HEK293 (cell line): ENCODE measurements at regions not wholly inside any gene's neighbourhood (a gene's known extent, or its start where the extent isn't known, plus 50 kb on each side); places are given as distances from the start of the nearest gene placed in this dataset.

ENCODE experiments used
- BCL11A ChIP-seq: fragments of 450-650 bp; formaldehyde crosslinking; IDR thresholded peaks from 2 replicates; pipeline ENCODE4 v1.5.1; 2016; ENCODE audit warnings: low read depth, missing biosample characterization, missing genetic modification characterization
- MYNN ChIP-seq: fragments of 450-650 bp; formaldehyde crosslinking; IDR thresholded peaks from 2 replicates; pipeline ENCODE4 v1.5.1; 2016; ENCODE audit warnings: missing biosample characterization, missing genetic modification characterization, borderline replicate concordance
- REST ChIP-seq: fragments of 450-650 bp; formaldehyde crosslinking; IDR thresholded peaks from 2 replicates; pipeline ENCODE4 v1.5.1; 2016; ENCODE audit warnings: missing biosample characterization, missing genetic modification characterization
- YY1 ChIP-seq: fragments of 450-650 bp; formaldehyde crosslinking; IDR thresholded peaks from 2 replicates; pipeline ENCODE4 v1.5.1; 2018; ENCODE audit warnings: missing biosample characterization, missing genetic modification characterization
- ZNF10 ChIP-seq: fragments of 450-650 bp; formaldehyde crosslinking; IDR thresholded peaks from 2 replicates; pipeline ENCODE4 v1.5.1; 2017; ENCODE audit warnings: missing biosample characterization, missing genetic modification characterization
- ZNF211 ChIP-seq: fragments of 450-650 bp; formaldehyde crosslinking; IDR thresholded peaks from 2 replicates; pipeline ENCODE4 v1.5.1; 2016; ENCODE audit warnings: low read depth, missing biosample characterization, missing genetic modification characterization
- ZNF513 ChIP-seq: fragments of 450-650 bp; IDR thresholded peaks from 2 replicates; pipeline ENCODE4 v1.5.1; 2018; ENCODE audit warnings: missing biosample characterization, missing genetic modification characterization
- ZNF555 ChIP-seq: fragments of 450-650 bp; formaldehyde crosslinking; conservative IDR thresholded peaks from 2 replicates; pipeline ENCODE4 v1.5.1; 2017; ENCODE audit warnings: missing biosample characterization, mild to moderate bottlenecking, missing genetic modification characterization, inconsistent platforms
- ZNF639 ChIP-seq: fragments of 450-650 bp; formaldehyde crosslinking; IDR thresholded peaks from 2 replicates; pipeline ENCODE4 v1.5.1; 2016; ENCODE audit warnings: missing biosample characterization, missing genetic modification characterization

- TF ChIP-seq ZNF639, result no peak
- no peak for TF ChIP-seq ZNF10 (tag by site-specific recombination)
- TF ChIP-seq REST (tag by site-specific recombination), result no peak
- TF ChIP-seq ZNF555, result no peak
- no peak for TF ChIP-seq MYNN (tag by site-specific recombination)
- no peak for TF ChIP-seq ZNF211 (tag by site-specific recombination)
- TF ChIP-seq YY1 (tag by site-specific recombination), result no peak
- TF ChIP-seq BCL11A (tag by site-specific recombination), result no peak
- no peak for TF ChIP-seq ZNF513 (tag by site-specific recombination)
Measured at GRCh38 chr3:146326875-146327543, 76.1 kb upstream of the PLSCR4 start.
